SK-N-SH (cell line): ENCODE measurements at regions not wholly inside any gene's neighbourhood (a gene's known extent, or its start where the extent isn't known, plus 50 kb on each side); places are given as distances from the start of the nearest gene placed in this dataset.

Experiments used
- CTCF ChIA-PET: fragments of 300-600, 350-600 bp; formaldehyde crosslinking; extraction: SDS; loops from one replicate; lab custom pipeline; 2021; lab: Yijun Ruan, JAX
- POLR2A ChIA-PET: fragments of 350-600 bp; sonication (Branson Sonifier 250); formaldehyde crosslinking; extraction: SDS; loops from one replicate; lab custom pipeline; 2020; ENCODE audit warnings: antibody characterized with exemption, inconsistent platforms; lab: Yijun Ruan, JAX
- DNase-seq: peaks from one replicate; pipeline ENCODE4 v3.0.0; 2012
- H2AFZ ChIP-seq: fragments of 200-600 bp; sonication (generic); 2 replicates; pipeline ENCODE4 v1.8.1; 2016; ENCODE audit warnings: antibody characterized with exemption, mild to moderate bottlenecking, low read depth
- H3F3A ChIP-seq: fragments of 200-600 bp; sonication (generic); replicated peaks from 2 replicates; pipeline ENCODE3; 2016; ENCODE audit warnings: antibody characterized with exemption, mild to moderate bottlenecking; ENCODE audit not compliant: insufficient read depth
- H3K27ac ChIP-seq, 2 experiments: fragments of 200-500 bp in 1 of 2; fragments of 200-600 bp in 1 of 2; sonication (Bioruptor generic) in 1 of 2; sonication (generic), shearing (Covaris generic) in 1 of 2; 2 replicates each; pipeline versions ENCODE4 v1.5.1 to v1.6.1; 2014 to 2016; ENCODE audit warnings: low read depth in 2 of 2, inconsistent platforms in 1 of 2, low read length in 1 of 2, mild to moderate bottlenecking in 1 of 2, mixed read lengths in 1 of 2
- H3K27me3 ChIP-seq: fragments of 200-600 bp; sonication (generic), shearing (Covaris generic); 2 replicates; pipeline ENCODE4 v1.6.1; 2016; ENCODE audit warnings: mixed run types; ENCODE audit not compliant: insufficient read depth
- H3K36me3 ChIP-seq, 2 experiments: fragments of 200-500 bp in 1 of 2; fragments of 200-600 bp in 1 of 2; sonication (Bioruptor generic) in 1 of 2; sonication (generic) in 1 of 2; replicated peaks in 1 of 2; 2 replicates each; pipeline versions ENCODE3 to v1.5.1; 2014 to 2016; ENCODE audit warnings: low read length in 1 of 2, mild to moderate bottlenecking in 1 of 2; ENCODE audit not compliant: insufficient read depth in 2 of 2, control insufficient read depth in 1 of 2
- H3K4me1 ChIP-seq, 2 experiments: fragments of 200-500 bp in 1 of 2; fragments of 200-600 bp in 1 of 2; sonication (Bioruptor generic) in 1 of 2; sonication (generic), shearing (Covaris generic) in 1 of 2; 2 replicates each; pipeline versions ENCODE4 v1.5.1 to v1.6.1; 2014 to 2016; ENCODE audit warnings: low read depth in 1 of 2, low read length in 1 of 2, mixed run types in 1 of 2; ENCODE audit not compliant: insufficient read depth in 2 of 2, control insufficient read depth in 1 of 2
- H3K4me2 ChIP-seq: fragments of 200-600 bp; sonication (generic), shearing (Covaris generic); 2 replicates; pipeline ENCODE4 v1.6.1; 2017; ENCODE audit warnings: mixed run types
- H3K4me3 ChIP-seq, 2 experiments: fragments of 200-500 bp in 1 of 2; fragments of 200-600 bp in 1 of 2; sonication (Bioruptor generic) in 1 of 2; sonication (generic), shearing (Covaris generic) in 1 of 2; 2 replicates each; pipeline versions ENCODE4 v1.5.1 to v1.8.1; 2014 to 2016; ENCODE audit warnings: low read depth in 2 of 2, inconsistent platforms in 1 of 2, low read length in 1 of 2, mild to moderate bottlenecking in 1 of 2, mixed read lengths in 1 of 2, moderate library complexity in 1 of 2
- H3K79me2 ChIP-seq: fragments of 200-600 bp; sonication (generic); 2 replicates; pipeline ENCODE4 v1.8.1; 2017; ENCODE audit warnings: mild to moderate bottlenecking; ENCODE audit not compliant: insufficient read depth
- H3K9ac ChIP-seq: fragments of 200-600 bp; sonication (generic); 2 replicates; pipeline ENCODE4 v1.6.1; 2017; ENCODE audit warnings: mixed run types
- H3K9me2 ChIP-seq: fragments of 200-600 bp; sonication (generic); 2 replicates; pipeline ENCODE4 v1.6.1; 2017; ENCODE audit warnings: mixed run types
- H3K9me3 ChIP-seq: fragments of 200-600 bp; sonication (generic); 2 replicates; pipeline ENCODE4 v1.6.1; 2017; ENCODE audit warnings: mixed run types, mild to moderate bottlenecking, moderate library complexity
- H4K20me1 ChIP-seq: fragments of 200-600 bp; sonication (generic); 2 replicates; pipeline ENCODE4 v1.6.1; 2017; ENCODE audit warnings: mild to moderate bottlenecking, mixed run types; ENCODE audit not compliant: insufficient read depth
- CTCF ChIP-seq: fragments of 200-600 bp; sonication (generic); IDR thresholded peaks from 2 replicates; pipeline ENCODE4 v1.6.1; 2017; ENCODE audit warnings: antibody characterized with exemption, mild to moderate bottlenecking, moderate library complexity
- ELF1 ChIP-seq: IDR thresholded peaks from 2 replicates; pipeline ENCODE4 v1.4.0; 2012
- FOXM1 ChIP-seq: IDR thresholded peaks from 2 replicates; pipeline ENCODE4 v1.4.0; 2012; ENCODE audit warnings: low read depth, mild to moderate bottlenecking
- NRF1 ChIP-seq: IDR thresholded peaks from 2 replicates; pipeline ENCODE4 v1.6.1; 2012; ENCODE audit warnings: low read depth, mild to moderate bottlenecking, low read length
- RAD21 ChIP-seq: IDR thresholded peaks from 2 replicates; pipeline ENCODE4 v1.6.1; 2012; ENCODE audit warnings: mild to moderate bottlenecking, low read length
- REST ChIP-seq: IDR thresholded peaks from 2 replicates; pipeline ENCODE4 v1.6.1; 2012; ENCODE audit warnings: mild to moderate bottlenecking, low read depth, low read length, moderate library complexity
- SIN3A ChIP-seq: IDR thresholded peaks from 2 replicates; pipeline ENCODE4 v1.6.1; 2012; ENCODE audit warnings: low read depth, mild to moderate bottlenecking, low read length, moderate library complexity, borderline replicate concordance
- TEAD4 ChIP-seq: IDR thresholded peaks from 2 replicates; pipeline ENCODE4 v1.4.0; 2012; ENCODE audit warnings: mild to moderate bottlenecking, borderline replicate concordance; ENCODE audit not compliant: insufficient read depth
- USF1 ChIP-seq: IDR thresholded peaks from 2 replicates; pipeline ENCODE4 v1.4.0; 2012; ENCODE audit warnings: low read depth, borderline replicate concordance
- ZBTB33 ChIP-seq: IDR thresholded peaks from 2 replicates; pipeline ENCODE4 v1.4.0; 2012; ENCODE audit warnings: low read depth, borderline replicate concordance
- WGBS: methylation state at CpG from one replicate; pipeline ENCODE4 v1.1.6; 2017; ENCODE audit warnings: low lambda C conversion rate; 5-methylcytosine and 5-hydroxymethylcytosine counted together

GRCh38 chr6:10140824-10141223 is 274.1 kb downstream of the TFAP2A start:
- 2% methylated on average over 3 of the region's 3 CpGs for WGBS
- Histone ChIP-seq H3K9me3 (no peaks in the 10 kb centered on the region), H3K79me2 (no peaks in the 10 kb centered on the region), H2AFZ (no peak overlapping the region), H3K9ac (no peak overlapping the region), H3K9me2 (no peaks in the 10 kb centered on the region), H3F3A (no peaks in the 10 kb centered on the region), H4K20me1 (no peaks in the 10 kb centered on the region), H3K36me3 (no peaks in the 10 kb centered on the region), H3K4me1 (no peaks in the 10 kb centered on the region; a peak in 1 of 4 replicates)
- CTCF ChIA-PET = interaction anchor here (1.2 kb wide), 1 partner anchor 9 kb away, joined by 3 read pairs; no protein-coding TSS in a partner anchor
- no peak for TF ChIP-seq ELF1
- TF ChIP-seq FOXM1 = no peak
- TF ChIP-seq, all 33 proteins: peak for 0
- no peak overlapping the region for H3K4me3 ChIP-seq
- H3K27ac ChIP-seq = no peak overlapping the region
- H3K27me3 ChIP-seq = no peaks in the 10 kb centered on the region
- DNase-seq = no peak
- POLR2A ChIA-PET = no interaction called here
- H3K4me2 ChIP-seq = no peak overlapping the region

GRCh38 chr6:10140136-10140535 is 274.7 kb downstream of the TFAP2A start:
- Histone ChIP-seq H3K4me3 (no peak overlapping the region), H3K4me2 (no peak overlapping the region), H4K20me1 (no peaks in the 10 kb centered on the region), H3K4me1 (no peaks in the 10 kb centered on the region; a peak in 1 of 4 replicates), H3K27me3 (no peaks in the 10 kb centered on the region), H3F3A (no peaks in the 10 kb centered on the region), H3K36me3 (no peaks in the 10 kb centered on the region), H3K9me2 (no peaks in the 10 kb centered on the region), H3K9ac (no peak overlapping the region), H3K27ac (no peak overlapping the region), H2AFZ (no peak overlapping the region), H3K79me2 (no peaks in the 10 kb centered on the region), H3K9me3 (no peaks in the 10 kb centered on the region)
- ChIA-PET POLR2A (no interaction called here), CTCF (interaction anchor here (1.2 kb wide), 1 partner anchor 9 kb away, joined by 3 read pairs; no protein-coding TSS in a partner anchor)
- 12% methylated on average over 3 of the region's 3 CpGs for WGBS
- TF ChIP-seq CTCF (no peak), USF1 (no peak), NRF1 (no peak), REST (no peak), RAD21 (no peak), SIN3A (no peak), TEAD4 (no peak), ZBTB33 (no peak)
- DNase-seq = no peak
